SW 1271 (cell line): ENCODE measurements at regions not wholly inside any gene's neighbourhood (a gene's known extent, or its start where the extent isn't known, plus 50 kb on each side); places are given as distances from the start of the nearest gene placed in this dataset.

Experiments used
- DNase-seq, 2 experiments: peaks; one replicate each; lab custom pipeline; 2025; lab: John Stamatoyannopoulos, UW

DNA sequence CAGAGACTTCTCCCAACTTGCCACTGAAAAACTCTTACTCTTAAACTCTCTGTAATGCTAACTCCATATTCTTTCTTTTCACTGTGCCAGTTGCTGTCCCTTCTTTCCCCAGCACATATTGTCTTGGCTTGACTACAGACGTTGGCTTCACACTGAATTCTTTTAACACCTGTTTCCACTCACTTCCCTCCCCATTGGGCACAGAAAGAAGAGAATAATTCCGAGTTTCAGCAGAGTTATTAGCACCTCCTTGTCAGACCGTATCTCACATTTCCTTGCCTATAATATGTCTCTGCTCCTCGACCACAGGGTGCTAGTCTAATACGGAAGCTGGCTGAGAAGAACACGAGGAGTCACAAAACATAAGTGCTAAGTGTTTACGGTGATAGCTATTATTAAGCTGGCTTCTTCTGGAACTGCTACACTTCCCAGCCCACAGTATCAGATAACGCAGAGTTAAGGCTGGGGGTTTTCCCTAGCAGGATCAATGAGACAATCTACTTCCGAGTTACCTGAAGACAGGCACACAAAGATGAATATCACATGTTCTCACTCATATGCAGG is 188.5 kb upstream of the CDH8 start:
- no peak for DNase-seq

DNA sequence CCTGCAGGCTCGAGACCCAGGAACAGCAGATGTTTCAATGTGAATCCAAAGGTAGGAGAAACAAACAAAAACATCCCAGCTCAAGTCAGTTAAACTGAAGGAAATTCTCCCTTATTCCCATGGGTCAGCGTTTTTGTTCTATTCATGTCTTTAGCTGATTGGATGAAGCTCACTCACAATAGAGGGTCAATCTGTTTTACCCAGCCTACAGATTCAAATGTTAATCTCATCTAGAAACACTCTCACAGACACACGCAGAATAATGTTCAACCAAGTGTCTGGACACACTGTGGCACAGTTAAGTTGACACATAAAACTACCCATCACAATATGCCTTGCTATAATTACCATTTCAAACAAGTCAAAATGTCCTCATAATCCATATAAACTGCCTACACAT is 180.6 kb upstream of the CDH8 start:
- DNase-seq = no peak

DNA sequence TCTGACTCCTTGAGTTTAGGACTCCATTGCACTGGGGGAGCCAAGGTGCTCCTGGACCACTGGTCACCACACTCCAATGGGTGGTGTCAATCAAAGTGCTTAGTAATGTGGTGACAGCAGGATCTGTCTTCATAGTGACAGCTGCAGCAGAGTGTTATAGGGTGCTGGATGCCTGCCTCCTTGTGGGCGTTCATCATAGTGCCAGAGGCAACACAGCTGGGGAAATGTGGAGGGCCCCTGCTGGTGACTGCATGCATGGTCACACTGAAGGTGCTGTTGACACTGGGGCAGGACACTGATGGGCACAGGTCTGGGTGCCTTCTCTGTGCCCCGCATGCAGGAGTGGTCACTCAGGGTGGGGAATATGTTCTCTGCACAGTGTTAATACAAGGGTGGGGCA is 177.5 kb upstream of the CDH8 start:
- DNase-seq = no peak

GRCh38 chr16:62208934-62209333 is 172.7 kb upstream of the CDH8 start:
- DNase-seq = no peak

GRCh38 chr16:62205459-62205858 is 169.2 kb upstream of the CDH8 start:
- DNase-seq = no peak

GRCh38 chr16:62201911-62202310 is 165.7 kb upstream of the CDH8 start:
- no peak for DNase-seq

DNA sequence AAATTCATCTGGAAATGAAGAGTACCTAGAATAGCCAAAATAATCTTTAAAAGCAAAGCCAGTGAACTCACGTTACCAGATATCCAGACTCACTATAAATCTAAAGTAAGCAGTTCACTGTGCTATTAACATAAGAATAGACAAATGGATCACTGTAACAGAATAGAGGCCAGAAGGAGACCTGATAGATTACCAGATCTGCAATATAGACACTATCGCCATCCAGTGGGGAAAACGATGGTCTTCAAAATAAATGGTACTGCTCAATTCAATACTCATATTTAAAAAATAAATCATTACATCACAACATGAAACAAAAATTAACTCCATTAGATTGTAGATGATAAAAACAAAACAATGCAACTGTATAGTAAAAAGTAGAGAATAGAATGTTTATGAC is 158.6 kb upstream of the CDH8 start:
- no peak for DNase-seq

DNA sequence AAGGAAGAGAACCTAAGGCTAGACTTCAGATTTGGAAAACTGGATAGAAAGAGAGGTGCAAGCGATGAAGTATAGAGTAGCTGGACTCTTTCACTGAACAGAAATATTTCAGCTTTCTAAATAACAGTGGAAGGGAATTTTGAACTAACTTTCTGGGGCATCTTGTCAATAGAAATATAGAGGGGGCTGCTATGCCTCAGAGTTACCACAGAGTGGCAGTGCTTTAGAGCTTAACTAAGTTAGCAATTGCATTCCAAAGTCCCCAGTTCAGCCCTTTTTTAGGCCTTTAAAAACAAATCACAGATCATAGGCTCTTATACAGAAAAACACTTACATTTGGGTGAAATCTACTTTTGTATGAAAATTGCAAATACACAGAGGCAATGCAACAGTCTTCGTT is 154.2 kb upstream of the CDH8 start:
- no peak for DNase-seq

DNA sequence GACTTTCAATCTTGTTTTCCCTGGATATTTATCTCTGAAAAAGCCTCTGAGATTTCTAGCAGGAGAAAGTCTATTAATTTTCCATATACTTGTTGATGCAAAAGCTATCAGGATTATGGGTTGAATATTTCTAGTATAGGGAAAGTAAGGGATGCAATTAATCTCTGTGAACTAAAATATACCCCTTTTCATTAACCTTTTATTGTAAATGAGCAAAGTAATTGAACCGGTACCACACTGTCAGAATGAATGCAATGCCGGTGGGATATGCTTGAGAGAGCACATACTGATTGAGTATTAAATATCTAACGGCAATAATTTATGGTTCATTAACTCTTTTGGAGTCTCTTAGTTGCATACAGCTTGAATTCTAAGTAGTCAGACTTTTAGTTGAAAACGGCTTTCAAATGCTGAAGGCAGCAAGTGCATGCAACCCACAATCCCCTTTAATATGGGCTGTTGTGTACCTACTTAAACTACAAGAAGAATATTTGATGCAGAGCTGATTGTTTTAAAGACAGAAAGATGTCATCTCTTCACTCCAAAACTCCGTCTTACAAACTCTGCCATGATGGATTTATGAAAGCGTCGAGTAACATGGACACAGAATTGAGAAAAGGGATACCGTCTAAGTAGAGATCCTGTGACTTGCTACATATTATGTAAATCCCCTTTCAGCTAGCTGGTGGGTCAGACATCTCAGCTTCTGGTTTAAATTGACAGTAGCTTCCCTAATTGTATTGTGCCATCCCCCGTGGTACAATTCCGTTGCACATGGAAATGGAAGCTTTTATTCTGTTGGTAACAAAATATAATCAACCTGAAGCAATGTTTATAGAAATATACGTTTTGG is 141.3 kb upstream of the CDH8 start:
- no peak for DNase-seq

GRCh38 chr16:62170642-62171041 is 134.4 kb upstream of the CDH8 start:
- DNase-seq = no peak

GRCh38 chr16:62167551-62167950 is 131.3 kb upstream of the CDH8 start:
- no peak for DNase-seq

- no peak for DNase-seq
Observed at GRCh38 chr16:62157544-62157943, 121.3 kb upstream of the CDH8 start.

DNA sequence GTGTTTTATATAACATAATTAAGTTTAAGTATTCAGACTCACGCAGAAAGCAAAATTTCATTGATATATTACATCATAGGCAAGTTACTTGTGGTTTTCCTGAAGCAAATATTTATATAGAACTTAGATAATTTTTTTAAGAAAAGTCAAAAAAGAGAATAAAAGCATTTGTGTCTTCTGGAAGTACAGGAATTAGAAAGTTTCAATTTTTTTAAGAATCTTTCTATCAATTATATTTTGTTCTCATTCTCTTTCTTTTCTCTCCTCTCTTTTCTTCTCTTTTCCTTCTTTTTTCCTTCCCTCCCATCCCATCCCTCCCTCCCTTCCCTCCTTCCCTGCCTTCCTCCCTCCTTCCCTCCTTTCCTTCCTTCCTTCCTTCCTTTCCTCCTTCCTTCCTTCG is 120.7 kb upstream of the CDH8 start:
- DNase-seq = no peak

GRCh38 chr16:62149631-62150030 is 113.4 kb upstream of the CDH8 start:
- no peak for DNase-seq

DNA sequence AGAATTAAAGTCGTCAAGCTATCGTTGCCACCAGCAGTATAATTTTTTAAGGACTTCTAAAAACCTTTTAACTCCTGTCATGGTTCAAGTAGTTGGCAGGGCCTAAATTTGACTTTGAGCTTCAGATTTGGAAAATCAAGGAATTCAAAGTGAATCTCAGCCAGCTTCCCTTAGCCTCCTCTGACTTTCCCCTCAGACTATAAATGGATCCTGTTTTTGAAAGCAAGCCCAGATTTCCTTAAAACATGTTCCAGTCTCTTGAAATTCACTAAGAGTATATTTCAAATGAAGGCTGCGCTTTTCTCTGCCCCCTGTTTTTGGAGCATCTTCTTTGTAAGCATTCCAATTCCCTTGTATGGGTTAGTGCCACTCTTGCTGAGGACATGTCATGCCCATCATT is 101.8 kb upstream of the CDH8 start:
- DNase-seq = no peak

- DNase-seq = no peak
Observed at GRCh38 chr16:62135911-62136310, 99.7 kb upstream of the CDH8 start.

DNA sequence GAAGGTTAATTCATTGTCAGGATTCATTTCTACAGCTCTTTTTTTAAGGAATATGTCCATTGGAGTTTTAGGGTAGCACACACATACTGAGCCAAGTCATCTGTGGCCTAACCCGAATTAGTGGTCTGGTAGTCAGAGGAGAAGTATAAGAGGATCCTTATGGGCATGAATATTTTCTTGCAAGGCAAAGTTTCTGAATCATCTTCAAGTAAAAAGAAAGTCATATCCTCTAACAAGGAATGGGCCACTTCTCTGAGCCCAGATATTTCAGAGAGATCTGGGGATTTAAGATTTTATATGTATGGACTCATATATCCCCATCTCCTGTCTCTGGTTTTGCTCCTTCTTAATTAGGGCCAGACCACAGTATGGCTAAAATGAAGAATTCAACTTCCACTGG is 99.2 kb upstream of the CDH8 start:
- DNase-seq = no peak

- no peak for DNase-seq
Observed at GRCh38 chr16:62130101-62130500, 93.9 kb upstream of the CDH8 start.

DNA sequence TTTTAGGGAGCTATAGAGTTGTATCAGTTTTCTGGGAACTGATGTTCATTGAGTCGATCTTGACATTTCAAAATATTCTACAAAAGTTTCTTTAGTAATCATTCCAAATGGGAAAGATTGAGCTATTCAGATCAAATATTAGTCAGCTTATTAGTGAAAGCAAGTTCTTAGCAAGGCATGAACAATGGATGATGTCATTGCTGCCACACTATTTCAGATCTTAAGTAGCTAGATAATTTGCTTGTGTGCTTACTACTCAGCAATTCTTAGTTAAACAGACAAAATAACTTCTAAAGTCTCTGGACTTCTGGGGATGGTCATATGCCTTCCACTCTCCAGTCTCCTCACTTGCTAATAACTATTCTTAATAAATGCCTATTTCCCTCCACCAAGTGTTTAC is 69.0 kb upstream of the CDH8 start:
- no peak for DNase-seq

GRCh38 chr16:62102588-62102987 is 66.3 kb upstream of the CDH8 start:
- no peak for DNase-seq

DNA sequence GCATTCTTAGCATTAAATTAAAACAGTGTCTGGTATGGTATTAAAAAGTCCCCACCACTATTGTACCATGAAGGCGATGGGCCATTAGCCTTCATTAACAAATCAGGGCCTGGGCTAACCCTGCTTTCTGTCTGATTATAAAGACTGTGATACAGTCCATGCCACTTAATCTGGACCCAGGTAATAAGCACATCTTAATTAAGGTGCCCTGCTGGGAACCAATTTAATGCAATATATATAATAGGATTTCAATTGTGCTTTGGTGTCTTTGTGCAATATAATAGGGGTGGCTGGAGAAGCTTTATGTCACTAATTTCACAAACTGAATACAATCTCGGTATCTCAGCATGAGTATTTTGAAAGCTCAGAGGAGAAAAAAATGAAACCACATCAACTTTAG is 64.4 kb upstream of the CDH8 start:
- DNase-seq = no peak

- DNase-seq = no peak
Observed at GRCh38 chr16:62089715-62090114, 53.5 kb upstream of the CDH8 start.

DNA sequence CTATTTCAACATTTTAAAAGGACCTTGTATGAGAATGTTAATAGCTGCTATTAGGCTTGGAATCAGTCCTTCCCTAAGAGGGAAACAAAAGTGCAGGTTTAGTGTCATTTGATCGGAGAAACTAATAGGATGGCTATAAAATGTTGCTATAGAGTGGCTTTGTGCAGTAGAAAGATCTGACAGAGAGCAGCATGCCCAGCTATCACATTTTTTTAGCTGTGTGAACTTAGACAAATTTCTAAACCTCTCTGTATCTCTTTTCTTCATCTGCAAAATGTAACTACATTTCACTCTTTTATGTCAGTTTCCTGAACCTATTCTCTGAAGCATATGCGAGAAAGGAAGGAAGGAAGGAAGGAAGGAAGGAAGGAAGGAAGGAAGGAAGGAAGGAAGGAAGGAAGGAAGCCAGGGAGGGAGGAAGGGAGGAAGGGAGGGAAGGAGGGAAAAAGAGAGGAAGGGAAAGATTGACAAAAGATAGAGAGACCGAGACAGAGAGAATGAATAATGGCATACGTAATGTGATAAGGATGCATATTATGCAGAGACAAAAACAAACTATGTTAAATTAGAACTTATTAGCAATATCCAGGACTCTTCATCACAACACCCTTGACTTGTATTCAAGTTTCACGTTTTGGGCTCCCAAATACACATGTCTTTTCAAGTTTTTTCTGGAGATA is 52.6 kb upstream of the CDH8 start:
- no peak for DNase-seq
